Neural crest cell (in vitro differentiated cells): ENCODE measurements at regions not wholly inside any gene's neighbourhood (a gene's known extent, or its start where the extent isn't known, plus 50 kb on each side); places are given as distances from the start of the nearest gene placed in this dataset.

Experiments
- DNase-seq: peaks from one replicate; pipeline ENCODE4 v3.0.0; 2021; ENCODE audit warnings: low read depth, mixed read lengths, low spot score
- H3K27ac Mint-ChIP-seq: one replicate; pipeline ENCODE4 v1.8.0; 2021; ENCODE audit warnings: mild to moderate bottlenecking, mixed read lengths; ENCODE audit not compliant: unreplicated experiment
- H3K27me3 Mint-ChIP-seq: 2 replicates; pipeline ENCODE4 v1.8.0; 2021; ENCODE audit warnings: low read depth, mild to moderate bottlenecking, mixed read lengths
- H3K36me3 Mint-ChIP-seq: 2 replicates; pipeline ENCODE4 v1.8.0; 2021; ENCODE audit warnings: low read depth, mild to moderate bottlenecking, mixed read lengths
- H3K4me1 Mint-ChIP-seq: 2 replicates; pipeline ENCODE4 v1.8.0; 2021; ENCODE audit warnings: mixed read lengths
- H3K4me3 Mint-ChIP-seq: one replicate; pipeline ENCODE4 v1.8.0; 2021; ENCODE audit warnings: mild to moderate bottlenecking, mixed read lengths
- H3K9me3 Mint-ChIP-seq: 2 replicates; pipeline ENCODE4 v1.8.0; 2021; ENCODE audit warnings: mixed read lengths
- CTCF ChIP-seq: fragments of 200-600 bp; sonication (generic); conservative IDR thresholded peaks from 2 replicates; pipeline ENCODE4 v1.5.0; 2021; ENCODE audit warnings: antibody characterized with exemption, mild to moderate bottlenecking

- TF ChIP-seq CTCF = no peak
- Mint-ChIP-seq H3K27ac (no peak overlapping the region), H3K36me3 (no peaks in the 10 kb centered on the region), H3K9me3 (peaks cover 9% of the 10 kb centered on the region), H3K27me3 (no peaks in the 10 kb centered on the region), H3K4me1 (no peaks in the 10 kb centered on the region), H3K4me3 (no peak overlapping the region)
- DNase-seq = no peak
Measured at GRCh38 chr12:30448038-30448437, 247.6 kb downstream of the IPO8 start.

- Mint-ChIP-seq H3K27me3 (no peaks in the 10 kb centered on the region), H3K4me3 (no peak overlapping the region), H3K4me1 (no peaks in the 10 kb centered on the region), H3K9me3 (peaks cover 9% of the 10 kb centered on the region), H3K27ac (no peak overlapping the region), H3K36me3 (no peaks in the 10 kb centered on the region)
- no peak for DNase-seq
- no peak for TF ChIP-seq CTCF
Measured at GRCh38 chr12:30447061-30447750, 248.5 kb downstream of the IPO8 start.

- H3K27ac Mint-ChIP-seq = no peak overlapping the region
- DNase-seq = no peak
- no peak for TF ChIP-seq CTCF
Measured at GRCh38 chr12:30442461-30442860, 253.2 kb downstream of the IPO8 start.

GRCh38 chr12:30440826-30441602 is 254.7 kb downstream of the IPO8 start:
- Mint-ChIP-seq H3K4me3 (no peak overlapping the region), H3K9me3 (no peaks in the 10 kb centered on the region), H3K36me3 (no peaks in the 10 kb centered on the region), H3K4me1 (no peaks in the 10 kb centered on the region), H3K27me3 (no peaks in the 10 kb centered on the region), H3K27ac (no peak overlapping the region)
- DNase-seq = peak; percentile 13
- TF ChIP-seq CTCF = peak; percentile 68

More at GRCh38 chr12:30442461-30442860, 253.2 kb downstream of the IPO8 start:
- Mint-ChIP-seq H3K4me3 (no peak overlapping the region), H3K4me1 (no peaks in the 10 kb centered on the region), H3K27me3 (no peaks in the 10 kb centered on the region), H3K9me3 (no peaks in the 10 kb centered on the region), H3K36me3 (no peaks in the 10 kb centered on the region)

GRCh38 chr12:30439201-30439600 is 256.5 kb downstream of the IPO8 start:
- DNase-seq = no peak
- H3K4me3 Mint-ChIP-seq = no peak overlapping the region
- H3K4me1 Mint-ChIP-seq = no peaks in the 10 kb centered on the region
- TF ChIP-seq CTCF = no peak
- H3K36me3 Mint-ChIP-seq = no peaks in the 10 kb centered on the region
- H3K9me3 Mint-ChIP-seq = no peaks in the 10 kb centered on the region
- H3K27me3 Mint-ChIP-seq = no peaks in the 10 kb centered on the region
- H3K27ac Mint-ChIP-seq = no peak overlapping the region
